HG02759 (cell line): ENCODE measurements at regions not wholly inside any gene's neighbourhood (a gene's known extent, or its start where the extent isn't known, plus 50 kb on each side); places are given as distances from the start of the nearest gene placed in this dataset.
"Not testable (repeated sequence)": the region's sequence is repeated elsewhere in the genome, so short reads cannot be mapped to it uniquely, and the experiment has no call there.

Experiments used
- ATAC-seq: cut with Tn5 transposase; IDR thresholded peaks from one replicate; pipeline ENCODE4 v1.9.1; 2021; ENCODE audit warnings: mild to moderate bottlenecking, moderate library complexity; ENCODE audit not compliant: unreplicated experiment

DNA sequence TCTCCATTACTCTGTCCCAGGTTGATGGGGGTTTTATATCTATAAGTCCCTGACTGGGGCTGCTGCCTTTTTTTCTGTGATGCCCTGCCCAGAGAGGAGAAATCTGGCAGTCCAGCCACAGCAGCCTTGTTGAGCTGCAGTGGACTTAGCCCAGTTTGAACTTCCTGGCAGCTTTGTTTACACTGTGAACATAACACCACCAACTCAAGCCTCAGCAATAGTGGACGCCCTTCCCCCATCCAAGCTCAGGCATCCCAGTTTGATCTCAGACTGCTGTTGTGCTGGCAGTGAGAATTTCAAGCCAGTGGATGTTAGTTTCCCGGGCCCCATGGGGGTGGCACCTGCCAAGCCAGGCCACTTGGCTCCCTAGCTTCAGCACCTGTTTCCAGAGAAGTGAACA is 298.5 kb upstream of the KDM5D start:
- no peak for ATAC-seq

- no peak for ATAC-seq
These were observed 281.1 kb upstream of the KDM5D start for GRCh38 chrY:20025676-20026075.

DNA sequence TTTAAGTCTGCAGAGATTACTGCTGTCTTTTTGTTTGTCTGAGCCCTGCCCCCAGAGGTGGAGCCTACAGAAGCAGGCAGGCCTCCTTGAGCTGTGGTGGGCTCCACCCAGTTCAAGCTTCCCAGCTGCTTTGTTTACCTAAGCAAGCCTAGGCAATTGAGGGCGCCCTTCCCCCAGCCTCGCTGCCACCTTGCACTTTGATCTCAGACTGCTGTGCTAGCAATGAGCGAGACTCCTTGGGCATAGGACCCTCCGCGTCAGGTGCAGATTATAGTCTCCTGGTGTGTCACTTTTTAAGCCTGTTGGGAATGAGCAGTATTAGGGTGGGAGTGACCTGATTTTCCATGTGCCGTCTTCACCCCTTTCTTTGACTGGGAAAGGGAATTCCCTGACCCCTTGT is 248.9 kb upstream of the KDM5D start:
- not testable (repeated sequence) for ATAC-seq

- ATAC-seq: no peak
These were observed 228.5 kb upstream of the KDM5D start for GRCh38 chrY:19973012-19973411.

DNA sequence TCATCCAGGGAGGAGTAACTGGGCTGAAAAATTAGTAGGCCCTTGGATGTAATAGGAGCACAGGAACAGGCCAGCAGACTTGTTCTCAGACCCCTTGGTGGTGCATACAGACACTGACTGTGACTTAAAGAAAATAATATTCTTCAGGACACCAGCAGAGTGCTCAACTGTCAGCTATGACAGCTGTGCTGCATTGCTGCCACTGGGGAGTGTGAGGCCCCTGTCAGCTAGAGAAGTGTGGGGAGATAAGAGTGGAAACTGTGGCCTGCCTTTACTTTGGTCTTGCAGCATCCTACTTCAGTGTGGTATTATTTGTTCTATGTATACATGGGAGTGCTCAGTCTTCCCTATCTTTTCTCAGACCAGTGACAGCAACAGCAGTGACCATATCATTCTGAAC is 203.2 kb upstream of the KDM5D start:
- ATAC-seq: no peak

GRCh38 chrY:19899011-19899410 is 154.5 kb upstream of the KDM5D start:
- no peak for ATAC-seq

DNA sequence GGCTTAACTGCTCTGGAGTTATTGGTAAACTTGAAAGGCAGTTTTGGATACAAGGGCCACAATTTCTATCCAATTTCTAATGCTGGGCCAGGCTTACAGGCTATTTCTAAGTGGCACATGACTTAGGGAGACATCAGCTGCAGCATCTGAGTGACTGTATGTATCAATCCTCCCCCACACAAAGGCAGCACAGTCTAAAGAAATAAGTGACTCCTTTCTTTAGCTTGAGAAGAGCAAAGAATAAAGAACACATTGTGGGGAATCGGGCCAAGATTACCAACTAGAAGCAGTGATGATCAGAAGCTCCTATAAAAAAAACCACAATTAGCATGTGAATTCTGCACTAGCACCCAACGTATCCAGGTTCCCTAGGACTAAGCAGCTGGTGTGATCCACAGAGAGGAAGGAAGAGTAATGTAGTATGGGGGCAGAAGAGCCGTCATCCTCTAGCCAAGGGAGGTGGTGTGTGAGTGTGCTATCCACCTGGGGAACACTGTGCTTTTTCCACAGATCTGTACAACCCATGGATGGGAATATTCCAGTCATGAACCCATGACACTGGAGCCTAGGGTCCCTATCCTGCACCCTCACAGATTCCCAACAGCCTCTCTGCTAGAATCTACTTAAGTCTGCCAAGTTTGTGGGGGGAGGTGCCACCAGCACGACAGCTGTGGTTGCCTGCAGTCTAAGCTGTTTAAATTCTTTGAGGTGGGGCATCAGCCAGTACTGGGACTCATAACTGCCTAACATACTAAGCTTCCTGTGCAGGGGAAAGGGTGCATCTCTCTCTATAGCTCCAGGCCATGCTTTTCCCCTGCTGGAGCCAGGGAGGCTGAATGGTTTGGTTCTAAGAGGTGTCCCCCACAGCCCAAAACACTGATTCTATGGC is 147.8 kb upstream of the KDM5D start:
- ATAC-seq: no peak

DNA sequence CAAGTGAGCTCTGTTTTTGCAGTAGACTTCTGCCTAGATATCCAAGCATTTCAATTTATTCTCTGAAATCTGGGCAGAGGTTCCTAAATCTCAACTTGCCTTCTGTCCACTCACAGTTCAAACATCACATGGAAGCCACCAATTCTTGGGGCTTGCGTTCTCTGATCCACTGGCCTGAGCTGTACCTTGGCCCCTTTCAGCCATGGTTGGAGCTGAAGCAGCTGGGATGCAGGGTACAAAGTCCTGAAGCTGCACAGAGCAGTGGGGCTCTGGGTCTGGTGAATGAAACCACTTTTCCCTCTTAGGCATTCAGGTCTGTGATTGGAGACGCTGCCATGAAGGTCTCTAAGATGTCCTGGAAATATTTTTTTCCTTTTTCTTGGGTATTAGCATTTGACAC is 137.6 kb upstream of the KDM5D start:
- ATAC-seq: no peak

- ATAC-seq: peak; percentile 65
These were observed 125.2 kb upstream of the KDM5D start for GRCh38 chrY:19869715-19870114.

GRCh38 chrY:19869281-19869680 is 124.8 kb upstream of the KDM5D start:
- peak; percentile 71 for ATAC-seq

DNA sequence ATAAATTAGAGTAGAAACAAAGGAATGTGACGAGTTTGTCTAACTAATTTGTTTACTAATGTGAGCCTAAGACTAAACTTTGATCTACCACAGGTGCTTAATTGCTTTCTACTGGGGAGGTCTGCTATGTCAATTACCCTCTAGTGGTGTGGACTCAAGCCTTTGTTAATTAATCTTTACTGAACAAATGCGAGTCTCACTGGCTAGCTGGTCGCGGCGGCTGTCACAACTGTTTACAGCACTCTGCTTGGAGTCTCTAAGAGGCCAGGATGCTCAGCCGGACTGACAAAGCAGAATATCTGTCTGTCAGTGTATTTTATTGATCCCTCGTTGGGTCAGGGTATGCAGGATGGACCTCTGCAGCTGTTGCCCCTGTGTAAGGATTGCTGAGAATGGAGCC is 124.1 kb upstream of the KDM5D start:
- ATAC-seq: no peak

DNA sequence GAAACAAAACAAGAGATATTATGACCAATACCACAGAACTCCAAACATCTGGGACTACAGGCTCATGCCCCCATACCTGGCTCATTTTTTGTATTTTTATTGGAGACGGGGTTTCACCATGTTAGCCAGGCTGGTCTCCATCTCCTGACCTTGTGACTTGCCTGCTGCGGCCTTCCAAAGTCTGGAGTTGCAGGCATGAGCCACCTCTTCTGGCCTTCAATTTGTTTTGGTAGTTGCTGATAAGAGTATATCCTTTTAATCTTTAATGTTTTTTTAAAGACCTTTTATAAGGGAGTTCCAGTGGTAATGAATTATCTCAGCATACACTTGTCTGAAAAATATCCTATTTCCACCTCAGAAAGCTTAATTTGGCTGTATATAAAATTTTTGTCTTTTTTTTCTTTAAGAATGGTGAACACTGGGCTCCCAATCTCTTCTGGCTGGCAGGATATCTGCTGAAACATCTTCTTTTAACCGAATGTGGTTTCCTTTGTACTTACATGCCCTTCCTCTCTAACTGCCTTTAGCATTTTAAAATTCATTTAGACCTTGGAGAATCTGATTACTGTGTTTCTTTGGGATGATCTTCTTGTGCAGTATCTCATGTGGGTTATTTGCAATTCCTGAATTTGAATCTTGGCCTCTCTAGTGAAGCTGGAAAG is 112.1 kb upstream of the KDM5D start:
- no peak for ATAC-seq

- no peak for ATAC-seq
These were observed 98.4 kb upstream of the KDM5D start for GRCh38 chrY:19842972-19843371.

DNA sequence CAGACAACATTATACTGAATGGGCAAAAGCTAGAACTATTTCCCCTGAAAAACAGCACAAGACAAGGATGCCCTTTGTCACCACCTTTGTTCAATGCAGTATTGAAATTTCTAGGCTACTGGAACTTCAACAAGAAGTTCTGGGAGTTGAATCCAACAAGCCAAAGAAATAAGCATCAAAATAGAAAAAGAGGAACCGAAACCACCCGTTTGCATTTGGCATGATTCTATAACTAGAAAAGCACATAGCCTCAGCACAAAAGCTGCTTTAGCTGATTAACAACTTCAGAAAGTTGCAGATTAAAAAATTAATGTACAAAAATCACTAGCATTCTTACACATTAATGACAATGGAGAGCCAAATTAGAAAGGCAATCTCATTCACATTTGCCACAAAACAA is 79.6 kb upstream of the KDM5D start:
- ATAC-seq: no peak

- no peak for ATAC-seq
These were observed 74.0 kb upstream of the KDM5D start for GRCh38 chrY:19818546-19818945.

- ATAC-seq: no peak
These were observed 72.4 kb upstream of the KDM5D start for GRCh38 chrY:19816920-19817319.

DNA sequence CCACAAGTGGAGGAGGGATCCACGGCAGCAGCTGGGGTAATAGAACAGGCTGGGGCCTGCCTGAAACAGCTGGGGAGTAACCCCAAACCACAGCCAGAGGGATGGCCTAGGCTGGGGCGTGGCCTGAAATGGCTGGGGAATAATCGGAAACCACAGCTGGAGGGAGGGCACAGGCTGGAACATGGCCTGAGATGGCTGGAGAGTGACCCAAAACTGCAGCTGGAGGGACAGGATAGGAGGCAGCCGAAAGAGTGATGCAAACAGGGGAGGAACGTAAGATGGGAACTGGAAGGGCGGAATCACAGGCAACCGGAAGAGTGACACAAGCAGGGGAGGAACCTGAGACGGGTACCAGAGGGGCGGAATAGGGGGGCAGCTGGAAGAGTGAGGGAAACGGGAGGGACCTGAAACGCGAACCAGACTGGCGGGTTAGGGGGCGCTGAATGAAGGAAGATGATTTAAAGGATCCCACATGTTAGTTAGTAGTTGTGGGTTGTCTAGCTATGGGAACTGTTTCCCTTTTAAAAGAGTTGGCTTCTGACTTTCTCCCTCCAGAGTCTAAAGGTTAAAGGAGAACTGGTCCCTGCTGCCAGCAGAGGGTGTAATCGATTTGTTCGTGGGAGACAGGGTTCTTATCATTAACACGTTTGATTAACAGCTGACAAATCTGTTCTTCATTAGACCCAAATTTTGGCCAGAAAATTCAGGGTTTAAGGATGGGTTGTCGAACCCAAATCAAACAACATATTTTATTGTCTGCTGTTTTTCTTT is 71.7 kb upstream of the KDM5D start:
- ATAC-seq: no peak
